NB4 (cell line): ENCODE measurements at regions not wholly inside any gene's neighbourhood (a gene's known extent, or its start where the extent isn't known, plus 50 kb on each side); places are given as distances from the start of the nearest gene placed in this dataset.
"Not testable (repeated sequence)": the region's sequence is repeated elsewhere in the genome, so short reads cannot be mapped to it uniquely, and the experiment has no call there.

Experiments used
- MYC ChIP-seq: IDR thresholded peaks from 2 replicates; pipeline ENCODE4 v1.6.1; 2011; ENCODE audit warnings: low read depth, low read length
- POLR2A ChIP-seq: IDR thresholded peaks from 2 replicates; pipeline ENCODE4 v1.6.1; 2011; ENCODE audit warnings: mild to moderate bottlenecking; ENCODE audit not compliant: insufficient read length; ENCODE audit errors: extremely low read depth
- TF ChIP-seq, protein P1 (sequence below): IDR thresholded peaks from one replicate; pipeline ENCODE4 v1.5.1; 2012; ENCODE audit warnings: low read depth, low read length
- TF ChIP-seq, protein P2 (sequence below): IDR thresholded peaks from 2 replicates; pipeline ENCODE4 v1.6.1; 2011; ENCODE audit warnings: low read depth, low read length

DNA sequence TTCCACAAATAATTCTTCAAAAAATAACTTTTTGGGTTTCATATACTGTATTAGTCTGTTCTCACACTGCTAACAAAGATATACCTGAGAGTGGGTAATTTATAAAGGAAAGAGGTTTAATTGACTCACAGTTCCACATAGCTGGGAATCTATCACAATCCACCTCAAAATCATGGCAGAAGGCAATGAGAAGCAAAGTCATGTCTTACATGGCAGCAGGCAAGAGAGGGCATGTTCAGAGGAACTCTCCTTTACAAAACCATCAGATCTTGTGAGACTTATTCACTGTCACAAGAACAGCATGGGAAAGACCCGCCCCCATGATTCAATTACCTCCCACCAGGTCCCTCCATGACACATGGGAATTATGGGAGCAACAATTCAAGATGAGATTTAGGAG is 93.1 kb upstream of the NANOGP8 start:
- TF ChIP-seq, protein P1, sequence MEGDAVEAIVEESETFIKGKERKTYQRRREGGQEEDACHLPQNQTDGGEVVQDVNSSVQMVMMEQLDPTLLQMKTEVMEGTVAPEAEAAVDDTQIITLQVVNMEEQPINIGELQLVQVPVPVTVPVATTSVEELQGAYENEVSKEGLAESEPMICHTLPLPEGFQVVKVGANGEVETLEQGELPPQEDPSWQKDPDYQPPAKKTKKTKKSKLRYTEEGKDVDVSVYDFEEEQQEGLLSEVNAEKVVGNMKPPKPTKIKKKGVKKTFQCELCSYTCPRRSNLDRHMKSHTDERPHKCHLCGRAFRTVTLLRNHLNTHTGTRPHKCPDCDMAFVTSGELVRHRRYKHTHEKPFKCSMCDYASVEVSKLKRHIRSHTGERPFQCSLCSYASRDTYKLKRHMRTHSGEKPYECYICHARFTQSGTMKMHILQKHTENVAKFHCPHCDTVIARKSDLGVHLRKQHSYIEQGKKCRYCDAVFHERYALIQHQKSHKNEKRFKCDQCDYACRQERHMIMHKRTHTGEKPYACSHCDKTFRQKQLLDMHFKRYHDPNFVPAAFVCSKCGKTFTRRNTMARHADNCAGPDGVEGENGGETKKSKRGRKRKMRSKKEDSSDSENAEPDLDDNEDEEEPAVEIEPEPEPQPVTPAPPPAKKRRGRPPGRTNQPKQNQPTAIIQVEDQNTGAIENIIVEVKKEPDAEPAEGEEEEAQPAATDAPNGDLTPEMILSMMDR = not testable (repeated sequence)
- not testable (repeated sequence) for TF ChIP-seq POLR2A, MYC
- TF ChIP-seq, protein P2, sequence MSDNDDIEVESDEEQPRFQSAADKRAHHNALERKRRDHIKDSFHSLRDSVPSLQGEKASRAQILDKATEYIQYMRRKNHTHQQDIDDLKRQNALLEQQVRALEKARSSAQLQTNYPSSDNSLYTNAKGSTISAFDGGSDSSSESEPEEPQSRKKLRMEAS = not testable (repeated sequence)
